HG03196 (cell line): ENCODE measurements at regions not wholly inside any gene's neighbourhood (a gene's known extent, or its start where the extent isn't known, plus 50 kb on each side); places are given as distances from the start of the nearest gene placed in this dataset.

Source experiments
- ATAC-seq: cut with Tn5 transposase; IDR thresholded peaks from one replicate; pipeline ENCODE4 v1.9.1; 2021; ENCODE audit not compliant: unreplicated experiment

DNA sequence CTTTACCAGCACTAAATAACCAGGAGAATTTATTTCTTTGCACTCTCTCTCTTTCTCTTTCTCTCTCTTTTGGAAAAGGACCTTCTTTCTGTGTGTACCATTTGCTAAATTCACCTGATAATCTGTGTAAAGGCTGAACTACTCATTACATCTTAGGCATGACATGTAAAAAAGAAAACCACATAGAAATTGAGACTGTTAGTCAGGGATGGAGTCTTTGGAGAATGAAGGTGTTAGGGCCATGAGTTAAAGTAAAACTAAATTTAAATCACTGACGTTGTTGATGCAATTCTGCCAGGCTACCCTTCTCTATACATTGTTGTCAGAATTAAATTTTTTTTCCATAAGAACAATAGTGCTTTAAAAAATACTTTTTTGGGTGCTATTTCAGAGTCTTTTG lies 263.3 kb downstream of the PTEN start:
- ATAC-seq = no peak

DNA sequence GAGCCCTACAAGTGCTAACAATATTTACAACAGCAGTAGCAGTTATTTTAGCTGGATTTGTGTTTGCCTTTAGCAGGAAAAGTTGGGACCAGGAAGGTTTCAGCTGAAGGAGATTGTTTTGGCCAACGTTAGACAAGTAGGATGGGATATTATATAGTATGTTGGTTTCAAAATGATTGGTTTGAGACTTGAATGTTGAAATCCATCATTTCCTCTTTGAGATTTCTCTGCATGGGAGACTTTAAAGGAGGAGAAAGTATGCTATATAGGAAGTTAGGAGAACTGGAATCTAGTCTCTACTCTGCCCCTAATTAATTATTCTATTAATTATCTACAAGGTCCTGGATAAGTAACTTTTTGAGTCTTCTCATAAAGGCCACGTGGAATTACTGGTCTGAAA lies 263.8 kb downstream of the PTEN start:
- no peak for ATAC-seq

DNA sequence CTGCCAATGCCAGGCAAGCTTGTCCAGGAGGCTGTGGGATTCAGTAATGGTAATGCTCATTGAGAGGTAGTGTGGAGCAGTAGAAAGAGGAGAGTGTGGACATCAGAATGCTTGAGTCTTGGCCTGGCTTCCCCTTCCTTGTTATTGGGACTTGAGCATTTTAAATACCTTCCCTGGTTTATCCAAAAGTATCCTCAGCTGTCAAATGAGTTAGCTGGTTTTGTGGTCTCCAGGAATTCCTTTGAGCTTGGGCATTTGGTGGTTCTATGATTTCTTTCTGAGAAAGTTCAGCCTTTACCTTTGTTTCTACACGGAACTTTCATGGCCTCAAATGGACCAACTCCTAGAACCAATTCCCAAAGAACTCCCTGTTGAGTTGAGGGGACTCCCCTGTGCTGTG lies 264.3 kb downstream of the PTEN start:
- no peak for ATAC-seq

DNA sequence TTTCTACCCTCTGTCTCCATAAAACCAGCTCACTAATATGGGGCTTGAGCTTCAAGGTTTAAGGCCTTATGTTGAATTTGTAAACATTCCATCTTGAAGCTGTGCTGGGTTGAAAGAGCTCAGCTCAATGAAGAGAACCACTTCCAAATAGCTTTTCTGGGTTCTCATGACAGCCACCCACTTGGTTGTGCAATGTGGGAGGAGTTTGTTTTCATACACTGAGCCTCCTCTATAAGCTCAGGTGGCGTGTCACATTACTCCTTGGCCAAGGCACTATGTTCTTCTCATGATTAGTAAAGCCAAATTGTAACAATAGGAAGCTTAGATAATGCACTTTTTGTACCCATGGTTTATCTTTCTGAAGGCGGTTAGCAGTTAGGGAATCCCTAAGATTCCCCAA lies 265.6 kb downstream of the PTEN start:
- ATAC-seq = no peak

DNA sequence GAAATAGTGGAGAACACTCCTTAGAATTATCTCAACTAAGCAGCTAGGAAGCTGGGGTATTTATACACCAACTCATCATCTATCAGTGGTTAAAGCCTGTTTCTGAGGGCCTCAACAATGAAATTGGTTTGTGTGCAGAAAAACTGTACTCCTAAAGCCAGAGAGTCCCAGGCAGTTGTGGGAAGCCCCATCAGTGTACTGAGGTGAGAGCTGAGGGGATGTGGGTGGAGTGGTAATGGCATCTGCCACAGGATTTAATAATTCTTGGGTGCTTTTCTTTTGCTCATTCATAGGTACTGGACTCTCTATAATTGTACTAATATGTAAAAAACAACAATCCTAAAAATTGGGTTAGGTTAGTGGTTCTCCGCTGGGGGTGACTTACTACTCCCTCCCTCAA lies 267.5 kb downstream of the PTEN start:
- ATAC-seq = no peak

DNA sequence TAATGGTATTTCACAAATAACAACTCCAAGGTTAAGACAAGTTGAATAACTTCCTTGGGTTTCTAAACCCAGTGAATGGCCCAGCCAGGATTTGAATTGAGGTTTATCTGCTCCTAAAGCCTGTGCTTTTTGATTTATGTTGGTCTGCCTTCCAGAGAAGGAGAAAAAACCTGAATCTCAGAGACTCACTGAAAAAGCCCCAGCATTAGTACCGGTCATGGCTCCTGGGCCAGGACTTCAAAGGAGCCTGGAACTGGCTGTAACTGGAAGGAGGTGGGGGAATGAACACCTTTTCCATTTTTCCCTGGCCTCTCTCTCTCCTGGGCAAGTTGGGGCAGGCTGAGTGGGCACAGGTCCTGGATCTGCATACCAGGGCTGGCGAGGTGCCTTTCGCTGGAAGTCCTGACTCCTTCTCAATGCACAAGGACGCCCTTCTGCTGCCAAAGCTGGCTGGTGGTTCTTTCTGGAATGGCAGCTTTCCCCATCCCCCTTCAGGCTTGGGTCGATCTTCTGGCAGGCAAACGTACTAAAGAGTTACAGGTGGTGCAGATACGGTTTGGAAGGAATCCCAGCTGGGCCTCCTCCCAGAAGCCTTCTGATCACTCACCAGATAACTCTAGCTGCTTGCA lies 268.2 kb downstream of the PTEN start:
- ATAC-seq = no peak

DNA sequence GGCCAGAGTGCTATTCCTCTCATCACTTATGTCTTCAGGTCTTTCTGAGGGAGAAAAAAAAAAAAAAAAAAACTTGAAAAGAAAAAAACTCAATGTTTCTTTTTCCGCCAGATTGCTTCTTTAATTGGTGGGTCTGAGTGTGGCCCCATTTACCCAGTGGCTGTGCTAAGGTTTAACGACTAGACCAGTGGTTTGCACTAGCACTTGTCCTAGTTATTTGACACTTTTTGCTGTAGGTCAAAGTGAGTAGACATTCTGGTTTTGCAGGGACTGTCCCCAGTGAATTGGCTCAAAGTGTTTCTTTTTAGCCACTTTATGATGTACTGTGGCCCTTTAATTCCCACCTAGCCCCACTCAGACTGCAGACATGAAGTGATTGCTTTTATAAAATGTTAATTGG lies 273.3 kb downstream of the PTEN start:
- no peak for ATAC-seq

DNA sequence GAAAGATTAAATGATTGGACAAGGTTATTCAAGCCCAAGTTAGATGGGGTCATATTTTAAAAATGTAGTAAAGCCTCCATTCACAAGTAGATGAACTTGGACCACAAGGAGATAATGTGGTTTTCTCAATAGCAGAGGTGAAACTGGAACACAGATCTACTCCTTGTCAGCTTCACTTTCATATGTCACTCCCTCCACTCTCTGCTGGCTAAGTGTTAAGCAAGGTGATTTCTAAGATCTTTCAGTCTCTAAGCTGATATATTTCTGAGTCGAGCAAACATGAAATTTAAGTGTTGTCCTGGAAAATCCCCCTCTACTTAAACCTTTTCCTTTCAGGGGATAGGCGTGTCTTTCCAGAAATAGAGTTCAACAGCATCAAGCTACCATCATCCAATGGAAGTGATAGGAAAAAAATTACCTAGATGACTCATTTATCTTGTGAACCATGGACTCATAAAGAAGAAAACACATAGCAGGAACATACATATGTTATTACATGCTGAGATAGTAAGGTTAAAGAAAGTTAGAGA lies 275.0 kb downstream of the PTEN start:
- ATAC-seq = peak; percentile 77

DNA sequence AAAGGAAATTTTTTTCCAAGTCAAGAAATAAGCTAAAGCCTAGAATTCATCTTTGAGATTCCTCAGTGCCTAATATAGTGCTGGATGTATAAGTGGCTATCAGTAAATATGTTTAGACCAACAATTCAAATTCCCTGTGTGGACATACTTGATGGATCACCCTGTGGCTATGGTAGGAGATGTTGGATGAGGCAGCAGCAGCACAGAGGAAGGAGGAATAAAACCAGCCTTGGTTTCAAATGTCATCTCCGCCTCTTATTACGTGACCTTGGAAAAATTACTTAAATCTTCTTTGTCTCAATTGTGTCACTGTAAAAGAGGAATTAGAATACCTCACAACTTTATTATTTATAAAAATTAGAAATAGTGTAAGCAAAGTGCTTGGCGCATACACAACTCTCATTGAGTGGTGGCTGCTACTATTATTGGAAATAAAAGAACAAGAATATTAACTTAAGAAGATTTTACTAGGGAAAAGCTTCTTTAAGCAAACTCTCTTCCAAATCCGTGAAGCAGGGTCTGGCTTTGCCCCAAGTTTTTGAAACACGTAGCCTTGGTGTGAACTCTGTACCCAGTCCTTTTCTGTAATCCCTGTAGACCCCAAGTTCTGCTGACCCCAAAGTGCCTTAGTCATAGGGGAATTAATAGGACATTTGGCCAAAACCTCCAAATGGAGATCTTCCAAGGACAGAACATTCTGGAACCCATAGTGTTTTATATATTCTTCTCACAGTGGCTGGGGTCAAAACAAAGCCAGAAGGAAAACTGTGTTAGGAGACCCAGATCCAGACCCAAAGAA lies 283.8 kb downstream of the PTEN start:
- ATAC-seq = no peak

DNA sequence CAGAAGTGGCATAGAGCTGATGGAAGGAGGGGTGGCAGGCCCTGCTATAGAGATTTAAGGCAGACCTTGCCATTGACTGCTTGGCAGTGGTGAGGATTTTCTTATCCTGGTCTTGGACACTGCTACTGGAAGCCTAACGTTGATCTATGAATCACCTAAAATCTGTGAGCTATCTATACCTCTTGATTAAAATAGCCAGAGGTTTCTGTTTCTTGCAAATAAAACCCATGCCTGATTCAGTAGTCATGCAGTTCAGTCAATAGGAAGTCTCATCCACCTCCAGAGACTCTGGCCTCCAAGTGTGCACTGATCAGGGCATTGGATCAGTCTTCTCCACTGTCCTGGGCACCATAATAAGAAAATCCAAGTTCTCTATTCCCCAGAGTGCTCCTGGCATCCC lies 286.5 kb downstream of the PTEN start:
- no peak for ATAC-seq

DNA sequence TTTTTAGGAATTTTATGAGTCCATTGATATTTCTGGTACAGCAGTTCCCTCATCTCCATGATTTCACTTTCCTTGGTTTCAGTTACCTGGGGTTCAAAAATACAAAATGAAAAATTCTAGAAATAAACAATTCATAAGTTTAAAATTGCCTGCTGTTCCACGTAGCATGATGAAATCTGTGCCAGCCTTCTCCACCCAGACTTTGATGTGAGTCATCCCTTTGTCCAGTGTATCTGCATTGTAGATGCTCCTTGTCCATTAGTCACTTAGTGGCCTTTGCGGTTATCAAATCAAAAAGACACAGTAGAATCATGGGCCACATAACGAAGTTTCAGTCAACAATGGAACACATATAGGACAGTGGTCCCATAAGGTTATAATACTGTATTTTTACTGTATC lies 286.9 kb downstream of the PTEN start:
- no peak for ATAC-seq

DNA sequence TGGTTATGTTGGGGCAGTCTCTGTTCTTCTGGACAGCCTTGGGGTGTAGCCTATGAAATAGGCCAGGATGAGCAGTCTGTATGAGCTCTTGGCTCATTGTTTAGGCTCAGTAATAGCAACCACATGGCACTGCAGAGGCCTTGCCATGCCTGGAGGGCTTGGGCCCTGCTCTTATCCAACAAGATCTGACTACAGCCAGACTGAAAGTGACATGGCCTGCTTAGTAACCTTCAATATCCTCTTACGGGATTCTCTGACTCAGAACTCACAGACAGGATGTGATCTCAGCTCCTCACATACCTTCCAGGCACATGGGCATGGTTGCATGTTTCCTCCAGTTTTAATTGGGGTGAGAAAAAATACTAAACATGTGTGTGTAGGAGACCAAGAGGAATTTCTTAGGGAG lies 289.3 kb downstream of the PTEN start:
- peak; percentile 80 for ATAC-seq

DNA sequence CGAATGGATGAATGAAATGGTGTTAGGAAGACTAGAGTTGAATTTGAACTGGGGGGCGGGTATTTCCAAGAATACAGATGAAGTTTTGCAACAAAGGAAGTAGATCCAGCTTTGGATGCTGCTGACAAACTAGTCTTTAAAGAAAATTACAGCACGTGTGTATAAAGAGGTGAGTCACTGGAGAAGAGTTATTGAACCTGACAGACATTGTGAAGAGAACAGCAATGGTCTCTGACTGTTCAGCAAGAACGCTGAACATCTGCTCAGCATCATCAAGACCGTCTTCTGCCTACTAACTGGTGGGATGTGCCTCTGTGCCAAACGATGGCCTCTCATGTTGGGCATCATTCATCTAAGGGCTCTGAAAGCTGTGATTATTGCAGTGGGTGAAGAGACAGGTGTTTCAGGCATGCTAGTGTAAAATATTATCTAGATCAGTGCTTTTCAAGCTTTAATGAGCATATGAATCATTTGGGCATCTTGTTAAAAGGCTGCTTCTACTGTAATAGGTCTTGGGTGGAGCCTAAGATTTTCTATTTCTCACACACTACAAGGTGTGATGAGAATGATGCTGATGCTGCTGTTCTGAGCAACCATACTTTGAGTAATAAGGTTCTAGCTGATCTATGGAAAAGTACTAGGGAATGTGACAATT lies 291.3 kb downstream of the PTEN start:
- no peak for ATAC-seq

DNA sequence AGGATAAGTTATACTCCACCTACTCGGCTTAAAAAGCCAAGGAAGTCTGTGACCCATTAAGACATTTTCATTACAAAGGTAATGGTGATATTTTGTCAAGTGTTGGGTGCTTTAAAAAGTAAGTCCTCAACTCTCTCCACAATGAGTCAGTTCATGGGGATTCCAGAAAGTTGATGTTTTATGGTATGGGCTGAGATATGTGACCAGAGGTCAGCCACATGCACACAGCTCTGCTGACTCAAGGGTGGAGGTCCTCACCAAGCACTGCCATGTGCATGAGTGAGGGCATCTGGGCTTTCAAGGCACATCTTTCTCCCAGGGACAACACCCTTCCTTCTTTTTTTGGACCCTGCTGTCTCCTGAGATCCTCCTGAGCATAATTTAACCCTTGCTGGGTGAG lies 292.9 kb downstream of the PTEN start:
- ATAC-seq = no peak

DNA sequence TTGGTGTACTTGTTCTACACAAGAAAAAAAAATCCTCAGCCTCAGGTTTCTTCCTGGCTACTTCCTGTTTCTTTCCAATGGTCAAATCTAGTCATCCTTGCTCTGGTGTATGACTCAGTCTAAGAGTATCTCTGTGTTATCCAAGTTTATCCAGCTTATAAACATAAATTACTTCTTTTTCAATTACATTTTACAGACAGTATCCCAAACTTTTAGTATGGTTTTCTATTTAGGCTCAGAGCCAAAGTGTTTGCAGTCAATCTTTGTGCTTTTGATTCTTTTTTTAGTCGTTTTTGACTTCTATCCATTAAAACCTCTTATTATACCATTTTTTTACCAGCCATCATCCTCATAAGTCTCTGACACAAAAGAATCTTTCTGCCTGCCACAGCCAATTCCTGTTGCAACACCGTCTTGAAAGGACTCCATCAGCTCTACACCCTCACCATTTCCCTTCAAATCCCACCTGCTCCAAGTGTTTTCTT lies 294.6 kb downstream of the PTEN start:
- ATAC-seq = no peak

DNA sequence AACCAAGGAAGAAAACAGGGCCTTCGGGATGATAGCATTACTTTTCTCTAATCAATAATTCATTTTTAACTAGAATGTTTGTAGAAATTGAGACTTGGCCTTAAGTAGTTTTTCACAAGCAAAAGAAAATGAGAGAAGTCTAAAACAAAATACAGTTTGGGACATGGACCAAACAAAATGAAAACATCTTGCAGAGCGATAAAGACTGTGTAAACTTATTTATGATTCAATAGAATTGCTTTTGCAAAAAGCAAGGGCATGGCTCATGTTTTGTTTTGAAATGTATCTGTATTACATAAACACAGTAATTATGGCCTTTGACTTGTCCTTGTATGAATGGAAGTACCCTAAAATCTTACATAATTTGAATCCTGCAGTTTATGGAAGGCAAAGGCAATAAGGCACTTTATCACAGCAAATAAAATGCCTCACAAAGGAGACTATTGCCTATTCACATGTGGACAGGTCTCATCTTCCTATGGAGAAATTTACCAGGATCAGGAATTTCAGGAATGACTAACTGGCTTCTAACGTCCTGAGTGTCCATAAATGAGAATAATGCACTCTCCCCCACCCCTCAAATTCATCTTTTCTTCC lies 295.2 kb downstream of the PTEN start:
- no peak for ATAC-seq

DNA sequence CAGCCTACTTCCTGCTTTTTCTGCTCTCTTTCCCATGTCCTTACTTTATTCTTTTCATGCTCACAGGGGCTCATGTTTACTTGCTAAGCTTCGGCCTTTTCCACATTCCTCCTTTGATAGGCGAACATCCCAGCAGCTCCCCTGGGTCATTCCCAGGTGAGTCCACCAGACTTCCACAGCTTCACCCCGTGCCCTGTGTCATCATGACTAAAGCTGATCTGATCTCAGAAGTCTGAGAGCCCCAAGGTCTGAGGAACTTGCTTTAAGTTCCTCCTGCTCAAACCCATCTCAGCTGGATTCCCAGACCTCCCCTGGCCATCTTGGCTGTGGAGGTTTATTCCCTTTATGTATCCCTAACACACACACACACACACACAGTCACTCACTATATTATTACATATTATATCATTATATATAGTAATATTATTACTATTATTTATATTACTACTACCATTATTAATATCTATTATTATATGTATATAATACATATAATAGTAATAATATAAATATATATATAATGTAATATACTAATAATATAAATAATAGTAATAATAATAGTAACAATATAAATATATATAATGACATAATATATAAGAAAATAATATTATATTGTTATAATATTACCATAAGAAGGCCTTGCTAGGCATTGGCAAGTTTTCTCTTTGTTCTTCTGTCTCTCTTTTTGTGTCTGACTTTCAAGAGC lies 295.9 kb downstream of the PTEN start:
- no peak for ATAC-seq

DNA sequence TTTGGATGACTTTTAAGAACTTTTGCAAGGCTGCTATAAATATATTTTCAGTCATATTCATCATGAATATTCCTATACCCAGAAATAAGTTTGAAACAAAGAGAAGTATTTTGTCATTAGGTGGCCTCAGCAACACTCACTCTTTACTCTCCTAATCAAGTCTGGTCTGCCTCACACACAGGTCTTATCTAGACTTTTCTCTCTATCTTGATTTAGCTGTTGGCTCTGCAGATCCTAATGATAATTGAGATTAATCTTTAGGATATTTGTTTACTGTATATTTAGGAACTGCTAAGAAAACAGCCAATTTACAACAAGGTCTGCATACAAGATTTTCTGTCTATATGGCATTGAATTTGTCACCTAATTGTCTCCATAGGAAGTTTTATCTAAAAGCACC lies 297.6 kb downstream of the PTEN start:
- ATAC-seq = no peak

DNA sequence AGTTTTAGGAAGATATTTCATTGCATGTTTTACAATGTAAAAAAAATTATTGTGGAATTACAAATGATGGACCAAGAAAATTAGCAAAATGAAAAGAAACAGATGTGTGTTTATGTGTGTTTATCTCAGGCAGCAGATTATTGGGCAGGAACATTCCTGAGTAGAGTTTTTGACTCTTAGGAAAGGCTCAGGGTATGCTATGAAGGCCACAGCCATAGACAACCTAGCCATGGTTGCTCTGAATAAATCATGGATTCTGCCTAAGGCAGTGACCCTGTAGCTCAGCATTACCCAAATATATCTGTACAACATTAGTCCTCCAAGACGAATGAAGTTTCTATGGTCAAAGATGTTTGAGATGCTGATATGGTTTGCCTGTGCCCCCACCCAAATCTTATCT lies 298.3 kb downstream of the PTEN start:
- ATAC-seq = no peak

DNA sequence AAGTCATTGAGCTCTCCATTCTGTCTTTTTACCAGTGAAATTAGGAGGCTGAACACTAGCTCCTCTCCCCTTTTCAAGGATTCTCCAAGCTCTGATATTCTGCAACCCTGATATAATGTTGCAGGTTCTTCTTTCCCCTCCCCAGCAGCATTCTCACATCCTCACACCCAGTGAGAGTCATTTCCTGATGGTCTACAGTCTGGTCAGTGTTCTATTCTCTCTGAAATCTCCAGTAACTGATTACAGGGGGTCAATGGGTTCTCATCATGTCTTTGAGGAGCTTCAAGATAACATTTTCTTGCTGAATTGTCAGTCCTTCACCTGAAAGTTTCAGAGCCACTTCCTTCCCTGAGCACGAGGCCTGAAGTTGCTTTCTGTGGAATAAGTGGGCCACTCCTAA lies 299.4 kb downstream of the PTEN start:
- no peak for ATAC-seq

DNA sequence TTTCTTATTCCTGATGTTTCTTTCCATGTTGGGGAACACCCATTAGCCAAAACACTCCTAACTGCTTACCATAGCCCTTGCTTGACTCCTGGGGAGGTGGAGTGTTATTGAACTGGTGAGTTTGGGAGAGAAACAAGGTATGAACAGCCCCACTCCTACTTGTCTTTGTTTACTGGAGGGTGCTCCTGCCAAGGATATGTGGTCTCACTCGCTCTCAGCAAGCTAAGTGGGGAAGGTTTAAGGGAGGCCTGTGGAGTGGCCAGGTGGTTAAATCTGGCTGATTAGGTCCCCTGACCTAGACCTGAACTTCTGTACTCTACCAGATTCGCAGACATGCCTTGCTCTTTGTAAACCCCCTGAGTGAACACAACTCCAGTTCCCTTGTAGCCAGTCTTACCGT lies 300.1 kb downstream of the PTEN start:
- no peak for ATAC-seq
